Common myeloid progenitor, CD34-positive (primary cell): ENCODE measurements at regions not wholly inside any gene's neighbourhood (a gene's known extent, or its start where the extent isn't known, plus 50 kb on each side); places are given as distances from the start of the nearest gene placed in this dataset.

Experiments
- CTCF ChIA-PET: fragments of 350-600 bp; sonication (Branson Sonifier 250); formaldehyde crosslinking; loops from one replicate; lab custom pipeline; 2021; ENCODE audit warnings: antibody characterized with exemption; lab: Charles Lee
- POLR2A ChIA-PET: fragments of 350-600 bp; sonication (Branson Sonifier 250); formaldehyde crosslinking; loops from one replicate; lab custom pipeline; 2021; ENCODE audit warnings: antibody characterized with exemption; lab: Charles Lee
- DNase-seq, 3 donors: peaks; one replicate each; pipeline versions ENCODE4 v3.0.0 to v3.0.0-alpha.2; 2013
- H3K27ac ChIP-seq, 2 experiments: 1 replicate in 1 of 2; 2 replicates in 1 of 2; pipeline ENCODE4 v1.7.0; 2013; ENCODE audit warnings: inconsistent platforms in 2 of 2, low read length in 2 of 2, mild to moderate bottlenecking in 2 of 2, low read depth in 1 of 2, moderate library complexity in 1 of 2; ENCODE audit not compliant: severe bottlenecking in 2 of 2, insufficient read depth in 1 of 2, poor library complexity in 1 of 2
- H3K27me3 ChIP-seq, 5 experiments: replicated peaks in 2 of 5; 1 replicate in 3 of 5; 2 replicates in 2 of 5; pipeline versions ENCODE4 v1.6.1 to v1.7.0; 2013; ENCODE audit warnings: low read length in 4 of 5, mild to moderate bottlenecking in 2 of 5, moderate library complexity in 2 of 5, inconsistent platforms in 1 of 5; ENCODE audit not compliant: insufficient read depth in 5 of 5, control insufficient read depth in 4 of 5
- H3K36me3 ChIP-seq, 4 experiments: 1 replicate in 2 of 4; 2 replicates in 2 of 4; pipeline versions ENCODE4 v1.6.1 to v1.7.0; 2013; ENCODE audit warnings: low read length in 3 of 4, control low read depth in 1 of 4, mild to moderate bottlenecking in 1 of 4; ENCODE audit not compliant: control insufficient read depth in 4 of 4, insufficient read depth in 4 of 4
- H3K4me1 ChIP-seq, 4 experiments: 1 replicate in 3 of 4; 2 replicates in 1 of 4; pipeline versions ENCODE4 v1.6.1 to v1.7.1; 2013; ENCODE audit warnings: low read length in 3 of 4, mild to moderate bottlenecking in 3 of 4, control low read depth in 1 of 4, inconsistent platforms in 1 of 4, moderate library complexity in 1 of 4; ENCODE audit not compliant: control insufficient read depth in 4 of 4, insufficient read depth in 4 of 4; ENCODE audit errors: control extremely low read depth in 1 of 4
- H3K4me3 ChIP-seq, 7 experiments: 1 replicate in 4 of 7; 2 replicates in 3 of 7; pipeline versions ENCODE4 v1.5.1 to v1.7.0; 2013; ENCODE audit warnings: mild to moderate bottlenecking in 7 of 7, low read length in 6 of 7, moderate library complexity in 6 of 7, inconsistent platforms in 2 of 7, low read depth in 2 of 7, control low read depth in 1 of 7; ENCODE audit not compliant: insufficient read depth in 4 of 7, control insufficient read depth in 1 of 7; ENCODE audit errors: extremely low read depth in 1 of 7
- H3K9me3 ChIP-seq, 5 experiments: 1 replicate in 4 of 5; 2 replicates in 1 of 5; pipeline versions ENCODE4 v1.6.1 to v1.7.1; 2013; ENCODE audit warnings: low read length in 4 of 5, mild to moderate bottlenecking in 2 of 5, inconsistent platforms in 1 of 5, low read depth in 1 of 5, moderate library complexity in 1 of 5; ENCODE audit not compliant: control insufficient read depth in 4 of 5, insufficient read depth in 2 of 5; ENCODE audit errors: control extremely low read depth in 1 of 5
- whole genome bisulfite sequencing: methylation state at CpG from one replicate; pipeline ENCODE4 v1.1.5; 2013; ENCODE audit not compliant: insufficient coverage; 5-methylcytosine and 5-hydroxymethylcytosine counted together

GRCh38 chr19:30662211-30662861 is 290.2 kb downstream of the ZNF536 start:
- no peak overlapping the region for H3K27ac ChIP-seq
- peaks cover 0 to 8% (median 3%) of the 10 kb centered on the region in 5 experiments for H3K27me3 ChIP-seq
- ChIA-PET POLR2A (no interaction called here), CTCF (no interaction called here)
- H3K9me3 ChIP-seq = peaks cover 0 to 2% (median 0%) of the 10 kb centered on the region in 5 experiments
- no peaks in the 10 kb centered on the region for H3K36me3 ChIP-seq
- WGBS = 72% methylated on average over 8 of the region's 10 CpGs
- no peak overlapping the region for H3K4me3 ChIP-seq
- no peak for DNase-seq
- H3K4me1 ChIP-seq = no peaks in the 10 kb centered on the region

- H3K4me1 ChIP-seq = no peaks in the 10 kb centered on the region
- H3K4me3 ChIP-seq = no peak overlapping the region
- ChIA-PET CTCF (interaction anchor here (1.9 kb wide), 1 partner anchor 10 kb away, joined by 6 read pairs; no protein-coding TSS in a partner anchor), POLR2A (no interaction called here)
- no peaks in the 10 kb centered on the region for H3K36me3 ChIP-seq
- DNase-seq = no peak
- H3K9me3 ChIP-seq = peaks cover 0 to 2% (median 0%) of the 10 kb centered on the region in 5 experiments
- peaks cover 2 to 18% (median 4%) of the 10 kb centered on the region in 5 experiments for H3K27me3 ChIP-seq
- no peak overlapping the region for H3K27ac ChIP-seq
Measured at GRCh38 chr19:30659638-30660037, 287.5 kb downstream of the ZNF536 start.

- whole genome bisulfite sequencing = 97% methylated on average over 9 of the region's 10 CpGs
- Histone ChIP-seq H3K4me1 (no peaks in the 10 kb centered on the region), H3K4me3 (no peak overlapping the region), H3K9me3 (peaks cover 0 to 2% (median 0%) of the 10 kb centered on the region in 5 experiments), H3K36me3 (no peaks in the 10 kb centered on the region), H3K27ac (no peak overlapping the region), H3K27me3 (peaks cover 0 to 26% (median 13%) of the 10 kb centered on the region in 5 experiments)
- ChIA-PET POLR2A (no interaction called here), CTCF (no interaction called here)
- no peak for DNase-seq
Measured at GRCh38 chr19:30656520-30657100, 284.4 kb downstream of the ZNF536 start.

- Histone ChIP-seq H3K4me1 (no peaks in the 10 kb centered on the region), H3K36me3 (no peaks in the 10 kb centered on the region), H3K27ac (no peak overlapping the region), H3K4me3 (no peak overlapping the region), H3K9me3 (no peaks in the 10 kb centered on the region), H3K27me3 (peaks cover 5 to 40% (median 15%) of the 10 kb centered on the region in 5 experiments)
- 84% methylated on average over 8 of the region's 13 CpGs for WGBS
- CTCF ChIA-PET = interaction anchor here (0.6 to 1.2 kb wide), 3 partner anchors 8 to 733 kb away, joined by 3 to 4 read pairs (median 4); no protein-coding TSS in a partner anchor
- DNase-seq = no peak
- POLR2A ChIA-PET = no interaction called here
Measured at GRCh38 chr19:30653646-30654386, 281.6 kb downstream of the ZNF536 start.

- Histone ChIP-seq H3K4me3 (no peak overlapping the region), H3K36me3 (no peaks in the 10 kb centered on the region), H3K27ac (no peak overlapping the region), H3K9me3 (no peaks in the 10 kb centered on the region), H3K4me1 (no peaks in the 10 kb centered on the region), H3K27me3 (peaks cover 8 to 51% (median 17%) of the 10 kb centered on the region in 5 experiments)
- WGBS = 100% methylated on average over 7 of the region's 10 CpGs
- ChIA-PET POLR2A (no interaction called here), CTCF (interaction anchor here (1.1 to 1.2 kb wide), 2 partner anchors 11 to 12 kb away, joined by 3 to 4 read pairs; no protein-coding TSS in a partner anchor)
- no peak for DNase-seq
Measured at GRCh38 chr19:30652751-30653150, 280.6 kb downstream of the ZNF536 start.

GRCh38 chr19:30651691-30652090 is 279.5 kb downstream of the ZNF536 start:
- Histone ChIP-seq H3K36me3 (no peaks in the 10 kb centered on the region), H3K4me1 (no peaks in the 10 kb centered on the region), H3K9me3 (no peaks in the 10 kb centered on the region), H3K27ac (no peak overlapping the region), H3K27me3 (peaks cover 5 to 61% (median 18%) of the 10 kb centered on the region in 5 experiments), H3K4me3 (no peak overlapping the region)
- POLR2A ChIA-PET = no interaction called here
- 95% methylated on average over 2 of the region's 2 CpGs for WGBS
- CTCF ChIA-PET = interaction anchor here (0.6 to 1.2 kb wide), 3 partner anchors 13 to 921 kb away, joined by 3 to 4 read pairs (median 3); no protein-coding TSS in a partner anchor
- DNase-seq = no peak
